GM13976 (cell line): ENCODE measurements at regions not wholly inside any gene's neighbourhood (a gene's known extent, or its start where the extent isn't known, plus 50 kb on each side); places are given as distances from the start of the nearest gene placed in this dataset.

Source experiments
- DNase-seq: peaks from one replicate; pipeline ENCODE4 v3.0.0; 2012; ENCODE audit warnings: low spot score
- in situ Hi-C: fragments of 300-500 bp; cut with MboI; formaldehyde crosslinking; loops from one replicate; pipeline ENCODE4 v1.12.0; 2022; ENCODE audit warnings: low sequenced_read_pairs, mixed read lengths, inconsistent platforms; ENCODE audit not compliant: unreplicated experiment
- TF ChIP-seq, protein P1 (sequence below): IDR thresholded peaks from 2 replicates; pipeline ENCODE4 v1.5.1; 2012; ENCODE audit warnings: borderline replicate concordance, mild to moderate bottlenecking; ENCODE audit not compliant: insufficient read depth; ENCODE audit errors: extremely low read depth, missing control alignments, control extremely low read depth

GRCh38 chr1:214953901-214954616, 128.5 kb upstream of the KCNK2 start:
- in situ Hi-C loops = no loop called here
- TF ChIP-seq, protein P1, sequence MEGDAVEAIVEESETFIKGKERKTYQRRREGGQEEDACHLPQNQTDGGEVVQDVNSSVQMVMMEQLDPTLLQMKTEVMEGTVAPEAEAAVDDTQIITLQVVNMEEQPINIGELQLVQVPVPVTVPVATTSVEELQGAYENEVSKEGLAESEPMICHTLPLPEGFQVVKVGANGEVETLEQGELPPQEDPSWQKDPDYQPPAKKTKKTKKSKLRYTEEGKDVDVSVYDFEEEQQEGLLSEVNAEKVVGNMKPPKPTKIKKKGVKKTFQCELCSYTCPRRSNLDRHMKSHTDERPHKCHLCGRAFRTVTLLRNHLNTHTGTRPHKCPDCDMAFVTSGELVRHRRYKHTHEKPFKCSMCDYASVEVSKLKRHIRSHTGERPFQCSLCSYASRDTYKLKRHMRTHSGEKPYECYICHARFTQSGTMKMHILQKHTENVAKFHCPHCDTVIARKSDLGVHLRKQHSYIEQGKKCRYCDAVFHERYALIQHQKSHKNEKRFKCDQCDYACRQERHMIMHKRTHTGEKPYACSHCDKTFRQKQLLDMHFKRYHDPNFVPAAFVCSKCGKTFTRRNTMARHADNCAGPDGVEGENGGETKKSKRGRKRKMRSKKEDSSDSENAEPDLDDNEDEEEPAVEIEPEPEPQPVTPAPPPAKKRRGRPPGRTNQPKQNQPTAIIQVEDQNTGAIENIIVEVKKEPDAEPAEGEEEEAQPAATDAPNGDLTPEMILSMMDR = no peak

DNA sequence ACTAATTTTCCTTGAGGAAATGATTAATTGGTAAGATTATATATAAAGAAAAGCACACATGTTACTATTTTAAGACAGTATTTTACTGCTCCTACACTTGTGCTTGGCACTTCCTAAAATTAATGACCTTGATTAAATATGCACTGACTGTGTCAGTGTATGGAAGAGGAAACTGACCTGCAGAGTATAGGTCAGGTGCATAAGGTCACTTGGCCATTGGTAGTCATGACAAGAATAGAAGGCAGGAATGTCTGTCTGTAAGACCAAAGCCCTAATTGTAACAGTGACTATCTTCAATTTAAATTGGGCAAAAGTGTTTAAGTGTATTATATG, 128.0 kb upstream of the KCNK2 start:
- no peak for DNase-seq
- TF ChIP-seq, protein P1 = no peak
- in situ Hi-C loops = no loop called here

More at GRCh38 chr1:214953901-214954616, 128.5 kb upstream of the KCNK2 start:
- DNase-seq = no peak

DNA sequence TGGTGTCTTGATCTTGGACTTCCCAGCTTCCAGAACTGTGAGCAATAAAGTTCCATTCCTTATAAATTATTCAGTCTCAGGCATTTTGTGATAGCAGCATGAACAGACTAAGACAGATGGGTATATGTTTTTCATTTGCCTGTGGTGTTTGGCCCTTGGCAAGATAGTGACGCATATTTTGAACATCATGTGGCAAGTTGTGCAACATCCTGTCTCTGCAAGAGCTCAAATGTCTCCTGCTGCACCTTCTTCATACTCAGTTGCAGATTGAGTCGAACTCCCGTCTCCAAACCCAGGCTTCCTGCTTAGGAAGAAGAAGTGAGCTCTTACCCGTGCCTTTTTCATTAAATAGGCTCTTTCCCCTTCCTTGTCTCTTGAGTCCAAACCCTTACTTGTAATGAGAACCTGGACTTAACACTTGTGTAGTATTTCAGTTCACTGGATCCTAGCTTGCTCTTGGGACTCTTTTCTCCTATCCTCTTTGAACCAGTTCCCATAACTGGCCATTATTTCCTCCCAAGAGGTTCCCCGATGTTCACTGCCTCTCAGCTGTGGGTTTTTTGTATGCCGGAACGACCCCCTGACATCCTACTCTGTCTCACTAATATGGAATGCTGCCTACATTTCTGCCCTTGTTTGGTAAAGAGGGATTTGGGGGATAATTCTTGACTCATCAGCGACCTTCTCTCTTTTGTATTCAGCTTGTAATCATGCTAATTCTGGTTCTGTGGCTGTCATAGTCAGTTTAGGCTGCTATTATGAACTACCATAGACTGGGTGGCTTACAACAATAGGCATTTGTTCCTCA, 125.0 kb upstream of the KCNK2 start:
- DNase-seq = no peak

GRCh38 chr1:214958486-214958885, 124.1 kb upstream of the KCNK2 start:
- TF ChIP-seq, protein P1 = no peak
- DNase-seq = no peak
- in situ Hi-C loops = no loop called here

More for the DNA sequence above, 125.0 kb upstream of the KCNK2 start:
- TF ChIP-seq, protein P1 = no peak
- in situ Hi-C loops = no loop called here

GRCh38 chr1:214966346-214966745, 116.2 kb upstream of the KCNK2 start:
- TF ChIP-seq, protein P1 = no peak
- no peak for DNase-seq
- in situ Hi-C loops = no loop called here

GRCh38 chr1:214967865-214968575, 114.5 kb upstream of the KCNK2 start:
- DNase-seq = no peak
- TF ChIP-seq, protein P1 = no peak
- in situ Hi-C loops = no loop called here
